T1000 (cell line): ENCODE measurements at regions not wholly inside any gene's neighbourhood (a gene's known extent, or its start where the extent isn't known, plus 50 kb on each side); places are given as distances from the start of the nearest gene placed in this dataset.

Experiments used
- DNase-seq: peaks from one replicate; lab custom pipeline; 2025; ENCODE audit warnings: mixed read lengths; lab: John Stamatoyannopoulos, UW

DNA sequence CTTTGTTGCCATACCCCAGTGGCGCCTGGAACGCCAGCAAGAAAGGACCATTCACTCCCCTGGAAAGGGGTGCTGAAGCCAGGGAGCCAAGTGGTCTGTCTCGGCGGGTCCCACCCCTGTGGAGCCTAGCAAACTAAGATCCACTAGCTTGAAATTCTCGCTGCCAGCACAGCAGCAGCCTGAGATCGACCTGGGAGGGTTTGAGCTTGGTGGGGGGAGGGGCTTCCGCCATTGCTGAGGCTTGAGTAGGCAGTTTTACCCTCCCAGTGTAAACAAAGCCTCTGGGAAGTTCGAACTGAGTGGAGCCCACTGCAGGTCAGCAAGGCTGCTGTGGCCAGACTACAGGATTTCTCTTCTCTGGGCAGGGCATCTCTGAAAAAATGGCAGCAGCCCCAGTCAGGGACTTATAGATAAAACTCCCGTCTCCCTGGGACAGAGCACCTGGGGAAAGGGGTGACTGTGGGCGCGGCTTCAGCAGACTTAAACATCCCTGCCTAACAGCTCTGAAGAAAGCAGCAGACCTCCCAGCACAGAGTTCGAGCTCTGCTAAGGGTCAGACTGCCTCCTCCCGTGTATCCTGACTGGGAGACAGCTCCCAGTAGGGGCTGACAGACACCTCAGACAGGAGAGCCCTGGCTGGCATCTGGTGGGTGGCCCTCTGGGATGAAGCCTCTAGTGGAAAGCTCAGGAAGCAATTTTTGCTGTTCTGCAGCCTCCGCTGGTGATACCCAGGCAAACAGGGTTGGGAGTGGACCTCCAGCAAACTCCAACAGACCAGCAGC is 281.1 kb upstream of the SP4 start:
- DNase-seq = no peak

GRCh38 chr7:21149809-21150208 is 278.1 kb upstream of the SP4 start:
- DNase-seq = no peak

GRCh38 chr7:21154614-21155013 is 273.3 kb upstream of the SP4 start:
- DNase-seq = no peak

DNA sequence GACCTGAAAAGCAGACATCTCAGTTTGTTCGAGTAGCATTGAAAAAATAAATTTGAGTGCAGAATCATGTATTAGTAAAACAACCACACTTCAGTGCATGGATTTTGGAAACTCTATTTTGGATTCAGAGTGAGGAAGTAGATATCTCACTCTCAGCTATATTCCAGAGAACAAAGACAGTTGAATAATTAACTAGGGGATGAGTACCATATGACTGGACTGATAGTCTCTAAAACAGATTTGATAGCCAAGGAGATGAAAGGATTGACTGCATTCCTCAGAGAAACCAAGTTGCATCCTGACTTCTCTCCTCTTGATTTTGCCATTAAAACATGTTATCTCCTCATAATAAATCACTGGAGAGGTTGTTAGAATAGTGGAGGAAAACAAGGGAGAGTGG is 268.4 kb upstream of the SP4 start:
- no peak for DNase-seq

DNA sequence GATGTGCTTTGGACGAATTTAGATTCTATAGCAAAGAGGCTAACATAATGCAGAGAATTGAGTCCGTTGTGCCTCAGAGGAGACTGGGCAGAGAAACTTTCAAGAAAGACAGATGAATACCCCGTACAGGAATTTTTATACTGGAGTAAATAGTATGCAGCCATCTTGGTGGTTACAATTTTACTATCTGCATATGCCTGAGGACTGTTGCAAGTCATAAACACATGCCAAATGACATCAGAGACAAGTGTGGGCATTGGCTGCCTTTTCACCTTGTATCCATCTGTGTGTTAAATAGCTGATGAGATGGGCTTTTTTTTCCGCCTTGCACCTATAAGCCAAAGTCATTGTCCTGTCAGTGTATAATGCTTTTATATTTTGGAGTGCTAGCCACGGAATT is 267.5 kb upstream of the SP4 start:
- no peak for DNase-seq

DNA sequence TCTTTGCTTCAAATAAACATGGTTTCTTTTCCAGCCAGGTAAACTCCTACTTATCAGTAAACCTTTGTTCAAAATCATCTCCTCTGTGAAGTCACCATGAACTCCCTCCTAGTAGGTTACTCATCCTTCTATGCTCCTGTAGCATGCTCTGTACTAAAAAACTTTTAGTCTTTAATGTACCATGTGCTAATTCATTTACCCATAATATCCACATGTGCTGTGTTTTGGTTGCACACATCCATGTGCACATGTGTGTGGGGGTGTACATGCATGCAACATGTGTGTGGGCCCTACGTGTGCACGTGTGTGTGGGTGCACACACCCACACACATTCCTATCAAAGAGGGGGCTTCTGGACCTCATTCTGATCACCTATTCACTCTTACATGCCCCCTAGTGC is 259.9 kb upstream of the SP4 start:
- no peak for DNase-seq

GRCh38 chr7:21169667-21170580 is 258.0 kb upstream of the SP4 start:
- no peak for DNase-seq

DNA sequence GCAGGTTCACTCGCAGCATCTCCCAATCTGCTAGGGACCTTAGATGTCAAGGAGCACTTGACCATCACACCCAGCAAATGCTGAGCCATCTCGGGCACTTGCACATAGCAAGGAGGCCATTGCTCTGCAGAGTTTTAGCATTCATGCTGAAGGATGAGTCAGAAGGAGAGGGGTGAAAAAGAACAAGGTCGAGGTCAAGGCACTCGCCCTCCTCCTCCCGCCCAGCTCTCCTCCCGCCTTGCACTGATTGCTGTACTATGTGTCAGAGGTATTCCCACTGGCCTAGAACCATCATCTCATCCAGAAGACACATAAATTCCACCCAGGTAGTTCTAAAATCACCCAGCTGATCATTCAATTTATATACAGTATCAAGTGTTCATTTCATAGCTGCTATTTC is 255.1 kb upstream of the SP4 start:
- no peak for DNase-seq

- DNase-seq = no peak
Observed at GRCh38 chr7:21173436-21173835, 254.4 kb upstream of the SP4 start.

GRCh38 chr7:21175714-21176113 is 252.2 kb upstream of the SP4 start:
- DNase-seq = no peak

- no peak for DNase-seq
Observed at GRCh38 chr7:21184942-21185652, 242.8 kb upstream of the SP4 start.

- DNase-seq = no peak
Observed at GRCh38 chr7:21185653-21186265, 242.1 kb upstream of the SP4 start.

DNA sequence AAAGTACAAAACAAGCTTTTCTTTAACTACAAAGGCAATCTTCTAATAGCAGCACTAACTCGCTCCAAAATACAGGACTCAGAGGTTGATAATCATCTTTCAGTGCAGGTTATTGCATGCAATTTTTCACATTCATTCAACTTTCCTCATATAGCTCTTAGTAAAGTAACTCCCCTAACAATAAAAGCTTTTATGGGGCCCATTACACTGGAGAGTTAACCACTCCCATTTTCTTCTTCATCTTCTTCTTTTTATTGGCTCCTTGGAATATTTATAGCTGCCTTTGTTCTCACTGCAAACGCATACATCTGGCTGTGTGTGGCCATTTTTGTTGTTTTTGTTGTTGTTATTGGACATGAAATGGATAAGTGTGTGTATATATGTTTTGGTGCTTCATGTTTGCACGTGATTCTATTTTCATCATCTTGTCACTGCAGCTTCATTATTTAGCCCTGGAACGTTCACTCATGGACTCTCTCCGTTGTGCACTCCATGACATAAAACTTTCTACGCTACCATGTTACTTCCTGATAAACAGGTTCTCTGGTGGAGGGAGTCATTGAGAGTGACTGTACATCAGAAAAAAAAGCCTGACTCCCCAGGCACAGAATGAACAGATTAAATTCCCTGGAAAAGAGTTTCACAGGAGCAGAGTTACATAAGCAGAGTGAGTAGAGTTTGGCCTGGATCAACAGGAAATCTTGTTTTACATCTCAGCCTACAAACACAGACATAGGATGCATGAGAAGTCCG is 236.4 kb upstream of the SP4 start:
- DNase-seq = no peak

DNA sequence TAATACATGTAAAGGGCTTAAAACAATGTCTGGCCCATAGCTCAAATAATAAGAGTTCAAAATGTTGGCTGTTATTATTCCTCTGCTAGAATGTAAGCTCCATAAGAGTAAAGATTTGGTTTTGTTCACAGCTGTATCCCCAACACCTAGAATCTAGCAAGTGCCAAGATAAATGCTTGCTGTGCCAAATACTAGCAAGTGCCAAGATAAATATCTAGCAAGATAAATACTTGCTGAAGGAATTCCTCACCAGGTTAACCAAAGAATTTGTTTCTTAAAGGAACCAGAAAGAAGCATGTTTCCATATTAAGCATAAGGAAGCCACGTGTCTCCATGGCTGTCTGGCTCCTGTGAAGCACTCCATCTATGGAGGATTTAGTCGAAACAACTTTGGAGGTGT is 235.2 kb upstream of the SP4 start:
- no peak for DNase-seq

DNA sequence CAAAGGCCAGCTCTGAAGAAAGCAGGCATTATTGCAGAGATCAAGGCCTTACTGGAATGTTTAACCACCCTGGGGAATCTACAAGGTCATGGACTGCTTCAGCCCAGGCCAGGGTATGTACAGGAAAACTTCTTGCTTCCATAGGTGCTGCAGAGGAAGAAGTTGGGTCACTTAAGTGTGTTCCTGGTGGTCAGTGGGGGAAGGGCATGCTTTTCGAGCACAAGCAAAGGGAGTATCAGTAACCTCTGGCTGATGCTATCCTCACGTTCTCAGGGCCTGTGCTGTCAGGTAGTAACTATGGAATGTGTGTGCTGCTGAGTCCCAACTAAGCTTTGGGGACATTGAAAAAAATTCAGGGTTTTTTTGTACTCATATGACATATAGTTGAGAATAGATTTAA is 234.0 kb upstream of the SP4 start:
- DNase-seq = no peak

- DNase-seq = no peak
Observed at GRCh38 chr7:21194936-21195335, 232.9 kb upstream of the SP4 start.

DNA sequence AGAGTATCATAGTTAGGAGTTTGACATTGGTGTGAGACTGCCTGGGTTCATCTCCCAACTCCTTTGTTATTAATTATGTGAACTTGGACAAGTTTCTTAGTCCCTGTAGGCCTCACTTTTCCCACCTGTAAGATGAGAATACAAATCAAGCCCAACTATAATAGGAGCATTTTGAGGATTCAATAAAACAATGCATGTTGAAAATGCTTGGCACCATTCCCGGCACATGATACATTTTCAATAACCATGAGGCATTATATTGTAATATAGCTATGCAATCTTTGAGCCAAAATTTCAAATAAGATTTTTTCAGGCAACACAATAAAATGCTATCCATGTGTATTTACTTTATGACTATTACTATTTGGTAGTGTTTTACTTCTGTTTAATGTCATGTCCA is 229.0 kb upstream of the SP4 start:
- DNase-seq = no peak

- no peak for DNase-seq
Observed at GRCh38 chr7:21200503-21200902, 227.4 kb upstream of the SP4 start.

DNA sequence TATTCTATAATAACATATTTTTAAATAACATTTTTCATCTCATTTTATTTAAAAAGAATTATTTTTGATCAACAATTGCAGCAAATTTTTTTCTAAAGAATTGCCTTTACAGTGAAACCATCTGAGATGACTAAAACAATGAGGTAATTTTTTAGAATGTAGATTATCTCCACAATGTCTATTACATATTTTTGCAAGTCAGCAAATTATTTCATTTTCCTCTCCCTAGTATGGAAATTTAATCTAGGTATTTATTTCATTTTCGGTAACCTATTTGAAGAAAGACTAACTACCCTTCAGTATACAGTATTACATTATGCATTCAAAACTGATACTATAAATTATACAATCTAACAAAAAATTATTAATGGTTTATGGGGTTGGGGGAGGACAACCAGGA is 213.2 kb upstream of the SP4 start:
- DNase-seq = no peak

DNA sequence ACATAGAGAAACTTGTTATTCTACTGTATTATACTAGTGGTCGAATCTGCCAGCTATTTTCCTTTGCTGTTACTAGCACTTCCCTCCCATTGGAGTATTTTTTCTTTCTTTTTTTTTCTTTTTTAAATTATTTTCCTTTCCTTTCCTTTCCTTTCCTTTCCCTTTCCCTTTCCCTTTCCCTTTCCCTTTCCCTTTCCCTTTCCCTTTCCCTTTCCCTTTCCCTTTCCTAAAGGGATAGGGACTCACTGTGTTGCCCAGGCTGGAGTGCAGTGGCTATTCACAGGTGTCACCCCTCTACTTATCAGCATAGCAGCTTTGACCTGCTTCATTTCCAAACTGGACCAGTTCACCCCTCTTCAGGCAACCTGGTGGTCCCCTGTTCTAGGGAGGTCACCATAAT is 212.6 kb upstream of the SP4 start:
- no peak for DNase-seq

GRCh38 chr7:21217365-21217764 is 210.5 kb upstream of the SP4 start:
- DNase-seq = no peak

DNA sequence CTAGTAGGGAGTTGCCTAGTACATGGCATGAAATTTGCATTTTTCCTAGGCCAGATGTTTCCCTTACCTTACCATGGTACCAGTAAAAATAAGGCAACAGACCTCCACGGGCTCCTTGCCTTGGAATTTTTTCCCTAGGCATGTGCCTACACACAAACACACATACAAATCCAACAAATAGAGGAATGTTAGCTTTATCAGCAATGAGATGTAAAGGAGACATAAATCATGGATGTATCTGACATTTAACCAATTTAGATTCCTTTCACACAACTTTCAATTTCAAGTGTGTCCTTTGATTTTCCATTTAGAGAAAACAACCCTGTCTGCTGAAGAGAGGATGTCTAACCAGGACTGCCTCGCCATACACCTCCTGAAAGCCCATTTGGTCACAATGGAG is 209.7 kb upstream of the SP4 start:
- no peak for DNase-seq
